Neural cell (in vitro differentiated cells): ENCODE measurements at regions not wholly inside any gene's neighbourhood (a gene's known extent, or its start where the extent isn't known, plus 50 kb on each side); places are given as distances from the start of the nearest gene placed in this dataset.
A peak's percentile ranks its signal among the peaks of the same experiment; 100 is the strongest.

Source experiments
- H2AFZ ChIP-seq: fragments of 200-600, 300-800 bp; sonication (generic), shearing (Covaris generic); 2 replicates; pipeline ENCODE4 v1.6.0; 2014; ENCODE audit warnings: low read depth, mild to moderate bottlenecking, antibody characterized with exemption, low read length, moderate library complexity
- H3F3A ChIP-seq: fragments of 200-600 bp; shearing (Covaris generic); 2 replicates; pipeline ENCODE4 v1.6.1; 2016; ENCODE audit warnings: mild to moderate bottlenecking, moderate library complexity, mixed read lengths, antibody characterized with exemption, low read length; ENCODE audit not compliant: insufficient read depth, poor library complexity, severe bottlenecking
- H3K27ac ChIP-seq: fragments of 200-600, 300-800 bp; sonication (generic), shearing (Covaris generic); 2 replicates; pipeline ENCODE4 v1.5.1; 2014; ENCODE audit warnings: mild to moderate bottlenecking, low read length, moderate library complexity
- H3K27me3 ChIP-seq: fragments of 300-800, 200-600 bp; sonication (generic), shearing (Covaris generic); 2 replicates; pipeline ENCODE4 v1.6.0; 2014; ENCODE audit warnings: mild to moderate bottlenecking, low read depth, low read length, moderate library complexity; ENCODE audit not compliant: insufficient read depth
- H3K36me3 ChIP-seq: fragments of 300-800, 200-600 bp; sonication (generic), shearing (Covaris generic); 2 replicates; pipeline ENCODE4 v1.5.1; 2014; ENCODE audit warnings: mild to moderate bottlenecking, antibody characterized with exemption, low read length, moderate library complexity; ENCODE audit not compliant: insufficient read depth
- H3K4me2 ChIP-seq: fragments of 300-800, 200-600 bp; sonication (generic), shearing (Covaris generic); 2 replicates; pipeline ENCODE4 v1.6.0; 2014; ENCODE audit warnings: mild to moderate bottlenecking, low read length
- H3K4me3 ChIP-seq: fragments of 300-800, 200-600 bp; sonication (generic), shearing (Covaris generic); 2 replicates; pipeline ENCODE4 v1.5.1; 2014; ENCODE audit warnings: mild to moderate bottlenecking, low read length, moderate library complexity
- H3K79me2 ChIP-seq: fragments of 200-600 bp; shearing (Covaris generic); replicated peaks from 2 replicates; pipeline ENCODE4 v1.6.0; 2014; ENCODE audit warnings: mild to moderate bottlenecking, low read length, moderate library complexity; ENCODE audit not compliant: insufficient read depth
- H3K9ac ChIP-seq: fragments of 300-800, 200-600 bp; sonication (generic), shearing (Covaris generic); 2 replicates; pipeline ENCODE4 v1.6.1; 2016; ENCODE audit warnings: mild to moderate bottlenecking, low read length, mixed read lengths
- H3K9me2 ChIP-seq: fragments of 200-600 bp; shearing (Covaris generic); 2 replicates; pipeline ENCODE4 v1.6.1; 2016; ENCODE audit warnings: mild to moderate bottlenecking, low read length, mixed read lengths; ENCODE audit not compliant: insufficient read depth
- H3K9me3 ChIP-seq: fragments of 200-600, 300-800 bp; sonication (generic), shearing (Covaris generic); 2 replicates; pipeline ENCODE4 v1.6.1; 2016; ENCODE audit warnings: mild to moderate bottlenecking, mixed run types, low read length, moderate library complexity, mixed read lengths
- H4K20me1 ChIP-seq: fragments of 200-600 bp; shearing (Covaris generic); 2 replicates; pipeline ENCODE4 v1.6.1; 2016; ENCODE audit warnings: mild to moderate bottlenecking, mixed run types; ENCODE audit not compliant: insufficient read depth
- CTCF ChIP-seq: fragments of 450-650 bp; IDR thresholded peaks from 2 replicates; pipeline ENCODE4 v1.5.1; 2014; ENCODE audit warnings: antibody characterized with exemption, mild to moderate bottlenecking, moderate library complexity; ENCODE audit not compliant: poor library complexity, severe bottlenecking
- EP300 ChIP-seq: fragments of 450-650 bp; conservative IDR thresholded peaks from 2 replicates; pipeline ENCODE4 v1.6.1; 2014; ENCODE audit warnings: antibody characterized with exemption, mild to moderate bottlenecking, moderate library complexity; ENCODE audit not compliant: poor library complexity, severe bottlenecking
- EZH2 ChIP-seq: fragments of 200-600, 300-800 bp; shearing (Covaris generic), sonication (generic); IDR thresholded peaks from 2 replicates; pipeline ENCODE4 v1.6.1; 2014; ENCODE audit warnings: antibody characterized with exemption, low read length, borderline replicate concordance, mild to moderate bottlenecking; ENCODE audit not compliant: insufficient read depth, poor library complexity, severe bottlenecking
- MXI1 ChIP-seq: fragments of 450-650 bp; conservative IDR thresholded peaks from 2 replicates; pipeline ENCODE4 v1.6.1; 2014; ENCODE audit warnings: antibody characterized with exemption, mild to moderate bottlenecking; ENCODE audit not compliant: poor library complexity, severe bottlenecking
- POLR2AphosphoS5 ChIP-seq: IDR thresholded peaks from 2 replicates; pipeline ENCODE4 v1.6.1; 2012
- RAD21 ChIP-seq: fragments of 450-650 bp; conservative IDR thresholded peaks from 2 replicates; pipeline ENCODE4 v1.6.1; 2014; ENCODE audit warnings: antibody characterized with exemption, mild to moderate bottlenecking, moderate library complexity
- REST ChIP-seq: IDR thresholded peaks from 2 replicates; pipeline ENCODE4 v1.6.1; 2012; ENCODE audit warnings: borderline replicate concordance
- SMC3 ChIP-seq: fragments of 450-650 bp; conservative IDR thresholded peaks from 2 replicates; pipeline ENCODE4 v1.6.1; 2014; ENCODE audit warnings: antibody characterized with exemption, mild to moderate bottlenecking, moderate library complexity; ENCODE audit not compliant: poor library complexity
- TAF1 ChIP-seq: IDR thresholded peaks from 2 replicates; pipeline ENCODE4 v1.6.1; 2012; ENCODE audit warnings: low read depth

- H3K27me3 ChIP-seq = no peaks in the 10 kb centered on the region
- peak overlapping the region; percentile 73 for H3K9ac ChIP-seq
- no peaks in the 10 kb centered on the region for H3K9me3 ChIP-seq
- H3F3A ChIP-seq = no peaks in the 10 kb centered on the region
- H4K20me1 ChIP-seq = no peaks in the 10 kb centered on the region
- no peaks in the 10 kb centered on the region for H3K79me2 ChIP-seq
- H3K4me2 ChIP-seq = no peak overlapping the region
- H2AFZ ChIP-seq = no peak overlapping the region
- peak overlapping the region; percentile 87 for H3K27ac ChIP-seq
- no peak for TF ChIP-seq REST
- no peak for TF ChIP-seq RAD21
- no peak for TF ChIP-seq EZH2
- peak; percentile 51 for TF ChIP-seq POLR2AphosphoS5
- no peak for TF ChIP-seq EP300
- TF ChIP-seq MXI1 = no peak
- TF ChIP-seq CTCF = no peak
- no peak for TF ChIP-seq TAF1
- H3K36me3 ChIP-seq = no peaks in the 10 kb centered on the region
- peak overlapping the region; percentile 58 for H3K4me3 ChIP-seq
- no peaks in the 10 kb centered on the region for H3K9me2 ChIP-seq
These were observed 133.0 kb downstream of the C9orf50 start for GRCh38 chr9:129487658-129488483.

DNA sequence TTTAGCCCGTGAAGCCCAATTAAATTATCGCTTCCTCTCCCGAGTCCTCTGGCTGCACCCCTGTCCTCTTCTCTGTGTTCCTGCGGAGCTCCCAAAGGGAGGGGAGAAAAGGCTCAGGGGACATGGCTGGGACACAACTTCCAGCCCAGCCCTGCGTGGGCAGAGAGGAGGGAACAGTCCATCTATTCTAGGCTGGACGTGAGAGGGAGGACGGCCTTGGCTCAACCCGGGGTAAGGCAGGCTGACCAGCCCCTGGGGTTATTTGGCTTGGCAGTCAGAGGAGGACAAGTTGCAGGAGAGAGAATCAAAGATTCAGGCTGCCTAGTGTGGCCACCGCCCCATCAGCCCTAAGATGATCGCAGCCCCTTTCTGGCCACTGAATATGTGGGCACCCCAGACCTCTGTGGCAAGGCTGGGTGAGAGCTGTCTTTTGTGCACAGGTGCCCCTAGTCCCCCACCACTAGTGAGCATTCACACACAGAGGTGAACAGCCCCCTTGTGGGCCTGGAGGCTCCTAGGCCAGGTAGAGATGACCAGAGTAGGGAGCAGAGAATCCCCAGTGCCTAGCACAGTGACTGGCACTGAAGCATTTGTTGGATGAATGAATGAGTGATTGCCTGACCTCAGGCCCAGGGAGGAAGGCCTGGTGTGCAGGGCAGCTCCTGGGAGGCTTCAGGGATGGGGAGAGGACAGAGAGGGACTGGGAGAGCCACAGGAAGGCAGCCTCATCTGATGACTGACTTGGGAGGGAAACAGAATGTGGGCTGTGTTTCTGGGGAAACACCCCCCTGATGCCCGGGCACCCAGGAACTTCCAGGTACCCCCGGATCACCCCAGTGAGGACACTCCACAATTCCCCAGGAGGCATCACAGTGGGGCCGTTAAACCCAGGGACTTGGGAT is 133.9 kb downstream of the C9orf50 start:
- no peak overlapping the region for H2AFZ ChIP-seq

More for the DNA sequence above, 133.9 kb downstream of the C9orf50 start:
- H3K4me3 ChIP-seq = no peak overlapping the region
- no peaks in the 10 kb centered on the region for H3K79me2 ChIP-seq
- no peaks in the 10 kb centered on the region for H3K9me3 ChIP-seq
- H4K20me1 ChIP-seq = no peaks in the 10 kb centered on the region
- H3K4me2 ChIP-seq = no peak overlapping the region
- peak overlapping the region; percentile 87 for H3K27ac ChIP-seq
- no peaks in the 10 kb centered on the region for H3K36me3 ChIP-seq
- no peaks in the 10 kb centered on the region for H3K9me2 ChIP-seq
- no peaks in the 10 kb centered on the region for H3K27me3 ChIP-seq
- H3K9ac ChIP-seq = peak overlapping the region; percentile 73
- no peaks in the 10 kb centered on the region for H3F3A ChIP-seq
- no peak for TF ChIP-seq RAD21
- TF ChIP-seq CTCF = no peak
- TF ChIP-seq POLR2AphosphoS5 = no peak
- no peak for TF ChIP-seq EP300
- TF ChIP-seq TAF1 = no peak
- TF ChIP-seq MXI1 = no peak
- no peak for TF ChIP-seq REST
- TF ChIP-seq EZH2 = no peak
- TF ChIP-seq SMC3 = no peak
